ENCODE measurements at regions not wholly inside any gene's neighbourhood (a gene's known extent, or its start where the extent isn't known, plus 50 kb on each side); places are given as distances from the start of the nearest gene placed in this dataset.

DNA sequence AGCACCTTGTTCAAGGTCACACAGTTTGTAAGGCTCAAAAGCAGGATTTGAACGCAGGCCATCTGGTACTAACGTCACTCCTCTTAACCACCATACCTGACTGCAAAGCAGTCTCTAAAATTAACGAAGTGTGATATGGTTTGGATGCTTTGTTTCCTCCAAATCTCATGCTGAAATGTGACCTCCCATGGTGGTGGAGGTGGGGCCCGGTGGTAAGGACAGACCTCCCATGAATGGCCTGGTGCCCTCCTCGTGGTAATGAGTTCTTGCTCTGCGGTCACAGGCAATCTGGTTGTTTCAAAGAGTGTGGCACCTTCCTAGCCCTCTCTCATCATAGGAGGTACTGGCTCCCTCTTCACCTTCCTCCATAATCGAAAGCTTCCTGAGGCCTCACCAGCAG, 102.2 kb upstream of the BCL2L14 start:
- TF ChIP-seq POLR2AphosphoS5 (IDR thresholded peaks at IDR 0.05; ENCODE audit: low read length) (no peak), GABPA (IDR thresholded peaks at IDR 0.05; ENCODE audit: low read depth) (no peak), SREBF2 (IDR thresholded peaks at IDR 0.05; ENCODE audit: low read length) (no peak), EZH2 (IDR thresholded peaks at IDR 0.05; ENCODE audit: borderline replicate concordance, control insufficient read depth, low read depth, low read length) (no peak), RAD21 (IDR thresholded peaks at IDR 0.05; ENCODE audit: insufficient read depth, low read depth, low read length) (no peak), ATF7 (IDR thresholded peaks at IDR 0.05; ENCODE audit: low read depth) (no peak), FOXK2 (IDR thresholded peaks at IDR 0.05) (no peak)
- TF ChIP-seq, protein P1, sequence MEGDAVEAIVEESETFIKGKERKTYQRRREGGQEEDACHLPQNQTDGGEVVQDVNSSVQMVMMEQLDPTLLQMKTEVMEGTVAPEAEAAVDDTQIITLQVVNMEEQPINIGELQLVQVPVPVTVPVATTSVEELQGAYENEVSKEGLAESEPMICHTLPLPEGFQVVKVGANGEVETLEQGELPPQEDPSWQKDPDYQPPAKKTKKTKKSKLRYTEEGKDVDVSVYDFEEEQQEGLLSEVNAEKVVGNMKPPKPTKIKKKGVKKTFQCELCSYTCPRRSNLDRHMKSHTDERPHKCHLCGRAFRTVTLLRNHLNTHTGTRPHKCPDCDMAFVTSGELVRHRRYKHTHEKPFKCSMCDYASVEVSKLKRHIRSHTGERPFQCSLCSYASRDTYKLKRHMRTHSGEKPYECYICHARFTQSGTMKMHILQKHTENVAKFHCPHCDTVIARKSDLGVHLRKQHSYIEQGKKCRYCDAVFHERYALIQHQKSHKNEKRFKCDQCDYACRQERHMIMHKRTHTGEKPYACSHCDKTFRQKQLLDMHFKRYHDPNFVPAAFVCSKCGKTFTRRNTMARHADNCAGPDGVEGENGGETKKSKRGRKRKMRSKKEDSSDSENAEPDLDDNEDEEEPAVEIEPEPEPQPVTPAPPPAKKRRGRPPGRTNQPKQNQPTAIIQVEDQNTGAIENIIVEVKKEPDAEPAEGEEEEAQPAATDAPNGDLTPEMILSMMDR (IDR thresholded peaks at IDR 0.05 in 2 of 3, conservative IDR thresholded peaks at IDR 0.05 in 1 of 3; ENCODE audit: control insufficient read depth in 2 of 3, extremely low read depth in 1 of 3, insufficient read depth in 1 of 3, low read depth in 3 of 3, low read length in 3 of 3), result no peak
- TF ChIP-seq, protein P2, sequence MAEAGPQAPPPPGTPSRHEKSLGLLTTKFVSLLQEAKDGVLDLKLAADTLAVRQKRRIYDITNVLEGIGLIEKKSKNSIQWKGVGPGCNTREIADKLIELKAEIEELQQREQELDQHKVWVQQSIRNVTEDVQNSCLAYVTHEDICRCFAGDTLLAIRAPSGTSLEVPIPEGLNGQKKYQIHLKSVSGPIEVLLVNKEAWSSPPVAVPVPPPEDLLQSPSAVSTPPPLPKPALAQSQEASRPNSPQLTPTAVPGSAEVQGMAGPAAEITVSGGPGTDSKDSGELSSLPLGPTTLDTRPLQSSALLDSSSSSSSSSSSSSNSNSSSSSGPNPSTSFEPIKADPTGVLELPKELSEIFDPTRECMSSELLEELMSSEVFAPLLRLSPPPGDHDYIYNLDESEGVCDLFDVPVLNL (IDR thresholded peaks at IDR 0.05; ENCODE audit: low read depth, low read length), result no peak
- TF ChIP-seq, protein P3, sequence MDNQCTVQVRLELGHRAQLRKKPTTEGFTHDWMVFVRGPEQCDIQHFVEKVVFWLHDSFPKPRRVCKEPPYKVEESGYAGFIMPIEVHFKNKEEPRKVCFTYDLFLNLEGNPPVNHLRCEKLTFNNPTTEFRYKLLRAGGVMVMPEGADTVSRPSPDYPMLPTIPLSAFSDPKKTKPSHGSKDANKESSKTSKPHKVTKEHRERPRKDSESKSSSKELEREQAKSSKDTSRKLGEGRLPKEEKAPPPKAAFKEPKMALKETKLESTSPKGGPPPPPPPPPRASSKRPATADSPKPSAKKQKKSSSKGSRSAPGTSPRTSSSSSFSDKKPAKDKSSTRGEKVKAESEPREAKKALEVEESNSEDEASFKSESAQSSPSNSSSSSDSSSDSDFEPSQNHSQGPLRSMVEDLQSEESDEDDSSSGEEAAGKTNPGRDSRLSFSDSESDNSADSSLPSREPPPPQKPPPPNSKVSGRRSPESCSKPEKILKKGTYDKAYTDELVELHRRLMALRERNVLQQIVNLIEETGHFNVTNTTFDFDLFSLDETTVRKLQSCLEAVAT (IDR thresholded peaks at IDR 0.05), result no peak
- TF ChIP-seq, protein P4, sequence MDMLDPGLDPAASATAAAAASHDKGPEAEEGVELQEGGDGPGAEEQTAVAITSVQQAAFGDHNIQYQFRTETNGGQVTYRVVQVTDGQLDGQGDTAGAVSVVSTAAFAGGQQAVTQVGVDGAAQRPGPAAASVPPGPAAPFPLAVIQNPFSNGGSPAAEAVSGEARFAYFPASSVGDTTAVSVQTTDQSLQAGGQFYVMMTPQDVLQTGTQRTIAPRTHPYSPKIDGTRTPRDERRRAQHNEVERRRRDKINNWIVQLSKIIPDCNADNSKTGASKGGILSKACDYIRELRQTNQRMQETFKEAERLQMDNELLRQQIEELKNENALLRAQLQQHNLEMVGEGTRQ (IDR thresholded peaks at IDR 0.05; ENCODE audit: borderline replicate concordance, low read depth, low read length), result no peak
- TF ChIP-seq, protein P5, sequence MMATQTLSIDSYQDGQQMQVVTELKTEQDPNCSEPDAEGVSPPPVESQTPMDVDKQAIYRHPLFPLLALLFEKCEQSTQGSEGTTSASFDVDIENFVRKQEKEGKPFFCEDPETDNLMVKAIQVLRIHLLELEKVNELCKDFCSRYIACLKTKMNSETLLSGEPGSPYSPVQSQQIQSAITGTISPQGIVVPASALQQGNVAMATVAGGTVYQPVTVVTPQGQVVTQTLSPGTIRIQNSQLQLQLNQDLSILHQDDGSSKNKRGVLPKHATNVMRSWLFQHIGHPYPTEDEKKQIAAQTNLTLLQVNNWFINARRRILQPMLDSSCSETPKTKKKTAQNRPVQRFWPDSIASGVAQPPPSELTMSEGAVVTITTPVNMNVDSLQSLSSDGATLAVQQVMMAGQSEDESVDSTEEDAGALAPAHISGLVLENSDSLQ (IDR thresholded peaks at IDR 0.05), result no peak
- TF ChIP-seq, protein P6, sequence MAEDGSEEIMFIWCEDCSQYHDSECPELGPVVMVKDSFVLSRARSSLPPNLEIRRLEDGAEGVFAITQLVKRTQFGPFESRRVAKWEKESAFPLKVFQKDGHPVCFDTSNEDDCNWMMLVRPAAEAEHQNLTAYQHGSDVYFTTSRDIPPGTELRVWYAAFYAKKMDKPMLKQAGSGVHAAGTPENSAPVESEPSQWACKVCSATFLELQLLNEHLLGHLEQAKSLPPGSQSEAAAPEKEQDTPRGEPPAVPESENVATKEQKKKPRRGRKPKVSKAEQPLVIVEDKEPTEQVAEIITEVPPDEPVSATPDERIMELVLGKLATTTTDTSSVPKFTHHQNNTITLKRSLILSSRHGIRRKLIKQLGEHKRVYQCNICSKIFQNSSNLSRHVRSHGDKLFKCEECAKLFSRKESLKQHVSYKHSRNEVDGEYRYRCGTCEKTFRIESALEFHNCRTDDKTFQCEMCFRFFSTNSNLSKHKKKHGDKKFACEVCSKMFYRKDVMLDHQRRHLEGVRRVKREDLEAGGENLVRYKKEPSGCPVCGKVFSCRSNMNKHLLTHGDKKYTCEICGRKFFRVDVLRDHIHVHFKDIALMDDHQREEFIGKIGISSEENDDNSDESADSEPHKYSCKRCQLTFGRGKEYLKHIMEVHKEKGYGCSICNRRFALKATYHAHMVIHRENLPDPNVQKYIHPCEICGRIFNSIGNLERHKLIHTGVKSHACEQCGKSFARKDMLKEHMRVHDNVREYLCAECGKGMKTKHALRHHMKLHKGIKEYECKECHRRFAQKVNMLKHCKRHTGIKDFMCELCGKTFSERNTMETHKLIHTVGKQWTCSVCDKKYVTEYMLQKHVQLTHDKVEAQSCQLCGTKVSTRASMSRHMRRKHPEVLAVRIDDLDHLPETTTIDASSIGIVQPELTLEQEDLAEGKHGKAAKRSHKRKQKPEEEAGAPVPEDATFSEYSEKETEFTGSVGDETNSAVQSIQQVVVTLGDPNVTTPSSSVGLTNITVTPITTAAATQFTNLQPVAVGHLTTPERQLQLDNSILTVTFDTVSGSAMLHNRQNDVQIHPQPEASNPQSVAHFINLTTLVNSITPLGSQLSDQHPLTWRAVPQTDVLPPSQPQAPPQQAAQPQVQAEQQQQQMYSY (CRISPR knock-in tag; IDR thresholded peaks at IDR 0.05), result no peak

Measured in GM12878 (cell line).